GM19452 (cell line): ENCODE measurements at regions not wholly inside any gene's neighbourhood (a gene's known extent, or its start where the extent isn't known, plus 50 kb on each side); places are given as distances from the start of the nearest gene placed in this dataset.

Experiments
- ATAC-seq: cut with Tn5 transposase; IDR thresholded peaks from one replicate; pipeline ENCODE4 v1.9.1; 2021; ENCODE audit not compliant: unreplicated experiment

GRCh38 chr2:207474863-207475485 lies 54.8 kb upstream of the CREB1 start:
- ATAC-seq: no peak

DNA sequence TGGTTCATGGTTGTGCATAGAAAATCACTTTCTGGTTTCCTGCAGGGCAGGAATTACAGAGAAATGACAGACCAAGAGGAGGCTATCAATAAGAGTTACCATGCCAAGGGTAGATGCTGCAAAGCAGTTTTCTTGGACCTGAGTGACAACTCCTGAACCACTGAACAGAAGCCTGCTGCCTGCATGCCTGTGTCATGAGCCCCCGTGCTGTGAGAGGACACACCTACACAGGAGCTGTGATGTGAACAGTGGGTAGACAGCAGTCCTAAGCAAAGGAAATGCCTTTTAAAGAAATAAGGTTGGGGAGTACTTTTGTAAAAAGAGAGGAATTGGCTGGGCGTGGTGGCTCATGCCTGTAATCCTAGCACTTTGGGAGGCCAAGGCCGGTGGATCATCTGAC lies 54.2 kb upstream of the CREB1 start:
- ATAC-seq: no peak

- no peak for ATAC-seq
Measured at GRCh38 chr2:207477896-207478295, 51.9 kb upstream of the CREB1 start.

DNA sequence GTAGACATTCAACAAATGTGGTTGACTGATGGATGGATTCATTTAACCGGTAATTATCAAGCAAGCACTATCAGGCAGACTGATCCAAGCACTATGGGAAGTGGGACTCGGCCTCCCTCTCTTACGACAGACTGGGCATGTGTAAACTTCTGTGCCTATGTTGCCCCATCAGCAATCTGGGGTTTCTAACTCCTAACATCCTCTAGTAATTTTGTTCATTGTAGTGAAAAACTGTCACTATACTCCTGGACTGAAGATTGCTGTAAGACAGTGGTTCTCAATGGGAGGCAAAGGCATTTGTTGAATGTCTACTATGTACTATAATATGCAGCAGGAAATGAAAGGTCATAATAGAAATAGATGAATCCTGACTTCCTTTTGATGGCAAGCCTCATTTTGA lies 51.2 kb upstream of the CREB1 start:
- no peak for ATAC-seq

GRCh38 chr2:207479198-207479785 lies 50.5 kb upstream of the CREB1 start:
- ATAC-seq: no peak
